ENCODE measurements at regions not wholly inside any gene's neighbourhood (a gene's known extent, or its start where the extent isn't known, plus 50 kb on each side); places are given as distances from the start of the nearest gene placed in this dataset.

- H3K4me3 ChIP-seq (ENCODE audit: low read depth, low read length) = no peak overlapping the region
- TF ChIP-seq, protein P1, sequence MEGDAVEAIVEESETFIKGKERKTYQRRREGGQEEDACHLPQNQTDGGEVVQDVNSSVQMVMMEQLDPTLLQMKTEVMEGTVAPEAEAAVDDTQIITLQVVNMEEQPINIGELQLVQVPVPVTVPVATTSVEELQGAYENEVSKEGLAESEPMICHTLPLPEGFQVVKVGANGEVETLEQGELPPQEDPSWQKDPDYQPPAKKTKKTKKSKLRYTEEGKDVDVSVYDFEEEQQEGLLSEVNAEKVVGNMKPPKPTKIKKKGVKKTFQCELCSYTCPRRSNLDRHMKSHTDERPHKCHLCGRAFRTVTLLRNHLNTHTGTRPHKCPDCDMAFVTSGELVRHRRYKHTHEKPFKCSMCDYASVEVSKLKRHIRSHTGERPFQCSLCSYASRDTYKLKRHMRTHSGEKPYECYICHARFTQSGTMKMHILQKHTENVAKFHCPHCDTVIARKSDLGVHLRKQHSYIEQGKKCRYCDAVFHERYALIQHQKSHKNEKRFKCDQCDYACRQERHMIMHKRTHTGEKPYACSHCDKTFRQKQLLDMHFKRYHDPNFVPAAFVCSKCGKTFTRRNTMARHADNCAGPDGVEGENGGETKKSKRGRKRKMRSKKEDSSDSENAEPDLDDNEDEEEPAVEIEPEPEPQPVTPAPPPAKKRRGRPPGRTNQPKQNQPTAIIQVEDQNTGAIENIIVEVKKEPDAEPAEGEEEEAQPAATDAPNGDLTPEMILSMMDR (conservative IDR thresholded peaks at IDR 0.05; ENCODE audit: low read depth, low read length) = no peak
- peak; percentile 19 for DNase-seq (ENCODE audit: low read depth)
Measured at GRCh38 chr1:232431748-232432147, 198.2 kb downstream of the SIPA1L2 start.

GRCh38 chr1:232431326-232431725 is 198.6 kb downstream of the SIPA1L2 start:
- TF ChIP-seq, protein P1 (conservative IDR thresholded peaks at IDR 0.05; ENCODE audit: low read depth, low read length) = no peak
- DNase-seq (ENCODE audit: low read depth) = no peak
- H3K4me3 ChIP-seq (ENCODE audit: low read depth, low read length) = no peak overlapping the region

- no peak overlapping the region for H3K4me3 ChIP-seq (ENCODE audit: low read depth, low read length)
- DNase-seq (ENCODE audit: low read depth) = no peak
- TF ChIP-seq, protein P1 (conservative IDR thresholded peaks at IDR 0.05; ENCODE audit: low read depth, low read length) = no peak
Measured at GRCh38 chr1:232430467-232430866, 199.5 kb downstream of the SIPA1L2 start.

DNA sequence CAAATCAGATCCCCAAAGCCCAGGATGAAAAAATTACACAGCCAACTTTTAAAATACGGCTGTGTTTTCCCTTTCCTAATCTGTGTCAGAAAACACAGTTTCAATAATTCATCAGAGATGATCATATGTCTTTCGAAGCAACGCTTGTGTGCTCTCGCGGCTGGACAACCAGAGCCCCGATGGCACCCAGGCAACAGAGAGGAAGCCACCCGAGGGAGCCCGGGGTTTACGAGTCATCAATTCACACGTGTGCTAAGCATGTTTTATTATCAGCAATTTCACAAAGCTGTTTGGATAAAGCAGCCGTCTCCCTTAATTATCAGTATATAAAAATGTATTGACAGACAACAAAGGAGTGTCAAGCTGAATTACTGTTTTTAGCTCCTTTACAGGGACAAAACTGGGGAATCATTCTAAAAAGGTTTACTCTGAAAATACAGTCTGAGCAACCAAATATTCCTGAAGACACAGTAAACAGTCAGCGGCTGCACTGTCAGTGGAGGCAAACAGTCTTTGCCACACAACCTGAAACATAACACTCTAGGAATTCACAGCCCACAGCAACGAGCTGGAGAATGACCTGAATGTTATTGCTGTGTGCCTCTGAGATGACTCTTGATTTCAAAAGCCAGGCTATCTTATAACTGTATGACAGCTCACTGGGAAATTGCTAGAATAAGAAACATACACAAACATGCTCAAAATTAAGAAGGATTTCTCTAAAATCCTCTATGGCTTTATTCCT is 201.0 kb downstream of the SIPA1L2 start:
- H3K4me3 ChIP-seq (ENCODE audit: low read depth, low read length) = no peak overlapping the region
- TF ChIP-seq, protein P1 (conservative IDR thresholded peaks at IDR 0.05; ENCODE audit: low read depth, low read length) = no peak
- DNase-seq (ENCODE audit: low read depth) = peak; percentile 81

DNA sequence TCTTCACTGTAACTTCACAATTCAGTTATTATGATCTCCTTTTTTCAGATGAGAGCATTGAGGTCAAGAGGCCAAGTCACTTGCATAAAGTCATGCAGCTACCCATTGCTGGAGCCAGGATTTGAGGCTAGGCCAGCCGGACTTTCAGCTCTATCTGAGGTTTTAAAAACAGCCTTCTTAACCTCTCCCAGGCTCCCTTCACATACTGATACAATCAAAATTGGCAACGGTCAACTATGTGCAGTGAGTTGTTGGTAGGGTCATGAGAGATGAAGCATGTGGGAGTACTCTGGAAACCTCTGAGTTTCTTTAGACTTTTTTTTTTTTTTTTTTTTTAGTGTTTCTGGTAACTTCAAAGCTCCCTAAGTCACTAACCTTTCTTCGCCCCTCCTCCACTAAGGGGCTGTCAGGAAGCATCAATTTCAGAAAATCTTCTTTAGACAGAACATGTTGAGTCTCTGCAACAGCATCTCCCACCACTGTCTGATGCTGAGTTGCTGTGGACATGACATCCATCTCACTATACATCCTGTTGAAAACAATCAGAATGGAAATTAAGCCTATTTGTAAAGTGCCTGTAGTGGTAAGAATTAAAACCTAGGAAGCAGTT is 201.8 kb downstream of the SIPA1L2 start:
- TF ChIP-seq, protein P1 (conservative IDR thresholded peaks at IDR 0.05; ENCODE audit: low read depth, low read length) = no peak
- no peak overlapping the region for H3K4me3 ChIP-seq (ENCODE audit: low read depth, low read length)
- no peak for DNase-seq (ENCODE audit: low read depth)

DNA sequence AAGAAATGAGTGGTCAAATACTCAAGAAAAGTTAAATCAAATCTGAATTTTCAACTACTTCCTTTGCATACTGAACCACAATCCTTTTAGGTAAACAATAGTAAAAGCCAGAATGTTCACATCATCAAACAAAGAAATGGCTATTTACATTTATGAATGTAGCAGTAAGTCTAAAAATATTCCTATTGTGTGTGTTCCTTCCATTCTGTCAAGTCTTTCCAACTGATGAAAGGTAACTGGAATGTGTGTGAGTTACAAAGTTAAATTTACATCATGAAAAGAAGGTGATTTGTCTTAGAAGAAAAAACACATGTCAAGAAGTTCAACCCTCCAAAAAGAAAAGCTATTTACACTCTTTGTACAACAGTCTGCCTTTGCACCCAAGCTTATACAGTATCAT is 203.1 kb downstream of the SIPA1L2 start:
- TF ChIP-seq, protein P1 (conservative IDR thresholded peaks at IDR 0.05; ENCODE audit: low read depth, low read length) = no peak
- DNase-seq (ENCODE audit: low read depth) = no peak
- H3K4me3 ChIP-seq (ENCODE audit: low read depth, low read length) = no peak overlapping the region

DNA sequence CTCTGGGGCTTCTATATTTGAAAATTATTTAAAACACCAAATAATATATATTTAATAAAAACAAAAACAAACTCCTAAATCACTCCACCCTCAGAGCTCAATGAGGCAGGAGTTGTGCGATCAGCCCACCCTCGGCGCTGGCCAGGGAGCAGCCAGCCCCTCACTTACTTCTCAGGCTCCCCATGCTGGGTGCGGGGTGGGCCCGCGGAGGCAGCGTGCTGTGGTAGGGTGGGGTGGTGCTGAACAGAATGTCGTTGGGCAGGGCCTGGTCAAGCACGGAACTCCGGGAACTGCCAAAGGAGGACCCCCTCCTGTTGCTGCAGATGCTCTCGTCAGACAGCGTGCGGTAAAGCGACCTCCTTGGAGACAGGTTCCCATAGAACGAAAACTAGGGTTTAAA is 204.5 kb downstream of the SIPA1L2 start:
- TF ChIP-seq, protein P1 (conservative IDR thresholded peaks at IDR 0.05; ENCODE audit: low read depth, low read length) = no peak
- H3K4me3 ChIP-seq (ENCODE audit: low read depth, low read length) = no peak overlapping the region
- DNase-seq (ENCODE audit: low read depth) = no peak

All from choroid plexus epithelial cell (primary cell).